PC-3 (cell line): ENCODE measurements at regions not wholly inside any gene's neighbourhood (a gene's known extent, or its start where the extent isn't known, plus 50 kb on each side); places are given as distances from the start of the nearest gene placed in this dataset.

ENCODE experiments used
- CTCF ChIP-seq: fragments of 300-600 bp; sonication (generic); conservative IDR thresholded peaks from 2 replicates; pipeline ENCODE4 v1.5.1; 2017; ENCODE audit warnings: antibody characterized with exemption, low read depth, mild to moderate bottlenecking, low read length
- EZH2 ChIP-seq: fragments of 300-600 bp; sonication (generic); IDR thresholded peaks from one replicate; pipeline ENCODE4 v1.6.1; 2017; ENCODE audit warnings: antibody characterized with exemption, mild to moderate bottlenecking, low read length; ENCODE audit not compliant: unreplicated experiment

- no peak for TF ChIP-seq CTCF
- no peak for TF ChIP-seq EZH2
Observed at GRCh38 chr4:165580351-165580905, 201.6 kb downstream of the CPE start.
